Activated T-cell treated with anti-CD3 and anti-CD28 coated beads, Interleukin-2, amount 50 U/mL, for 24 hours (primary cell): ENCODE measurements at regions not wholly inside any gene's neighbourhood (a gene's known extent, or its start where the extent isn't known, plus 50 kb on each side); places are given as distances from the start of the nearest gene placed in this dataset.

ENCODE experiments used
- DNase-seq: peaks from one replicate; pipeline ENCODE4 v3.0.0-alpha.2; 2020
- H3K27ac Mint-ChIP-seq: 2 replicates; pipeline ENCODE4 v1.8.0; 2020; ENCODE audit warnings: mild to moderate bottlenecking, mixed read lengths
- H3K27me3 Mint-ChIP-seq: 2 replicates; pipeline ENCODE4 v1.8.0; 2020; ENCODE audit warnings: mixed read lengths
- H3K36me3 Mint-ChIP-seq: 2 replicates; pipeline ENCODE4 v1.8.0; 2020; ENCODE audit warnings: low read depth, mixed read lengths
- H3K4me1 Mint-ChIP-seq: 2 replicates; pipeline ENCODE4 v1.8.0; 2020; ENCODE audit warnings: low read depth, mixed read lengths
- H3K4me3 Mint-ChIP-seq: 2 replicates; pipeline ENCODE4 v1.8.0; 2020; ENCODE audit warnings: mild to moderate bottlenecking, moderate library complexity, mixed read lengths
- H3K9me3 Mint-ChIP-seq: 2 replicates; pipeline ENCODE4 v1.8.0; 2020; ENCODE audit warnings: mixed read lengths

DNA sequence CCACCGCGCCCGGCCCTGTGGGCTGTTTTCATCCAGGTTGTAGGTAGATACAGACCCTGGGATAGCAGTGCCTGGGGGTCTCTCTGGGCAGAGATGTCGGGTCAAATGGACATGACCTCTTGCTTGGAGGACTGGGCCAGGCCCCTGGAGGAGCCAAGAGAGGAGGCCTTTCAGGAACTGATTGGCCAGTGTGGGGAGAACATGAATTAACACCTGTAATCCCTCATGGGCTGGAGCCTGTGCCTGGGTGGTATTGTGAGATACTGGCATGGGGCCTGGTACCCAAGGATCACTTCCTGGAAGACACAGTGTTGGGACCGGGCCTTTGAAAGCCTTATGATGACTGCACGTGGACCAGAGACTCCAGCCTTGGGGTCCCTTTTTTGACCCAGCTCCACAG is 158.7 kb upstream of the SKOR2 start:
- DNase-seq, result no peak
- H3K9me3 Mint-ChIP-seq, result no peaks in the 10 kb centered on the region
- H3K27ac Mint-ChIP-seq, result no peak overlapping the region
- no peaks in the 10 kb centered on the region for H3K36me3 Mint-ChIP-seq
- no peaks in the 10 kb centered on the region for H3K4me1 Mint-ChIP-seq
- H3K4me3 Mint-ChIP-seq, result no peak overlapping the region
- H3K27me3 Mint-ChIP-seq, result peaks cover 14% of the 10 kb centered on the region

DNA sequence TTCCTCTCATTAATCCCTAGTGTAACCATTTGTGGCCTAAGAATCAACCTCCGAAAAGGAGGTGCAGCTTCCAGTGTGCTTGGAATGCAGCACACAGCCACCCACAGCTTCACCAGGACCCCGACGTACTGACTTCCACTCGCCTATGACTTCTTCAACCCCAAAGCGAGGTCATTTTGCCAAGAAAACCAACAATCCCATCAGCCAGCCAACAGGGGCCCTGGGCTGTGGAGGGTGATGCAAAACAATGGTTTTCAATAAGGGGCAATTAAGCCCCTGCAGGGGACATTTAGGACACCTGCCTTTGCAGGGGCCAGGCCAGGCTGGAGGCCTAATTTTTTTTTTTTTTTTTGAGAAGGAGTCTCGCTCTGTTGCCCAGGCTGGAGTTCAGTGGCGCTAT is 158.1 kb upstream of the SKOR2 start:
- no peaks in the 10 kb centered on the region for H3K4me1 Mint-ChIP-seq
- peaks cover 9% of the 10 kb centered on the region for H3K27me3 Mint-ChIP-seq
- H3K9me3 Mint-ChIP-seq, result no peaks in the 10 kb centered on the region
- no peak for DNase-seq
- no peaks in the 10 kb centered on the region for H3K36me3 Mint-ChIP-seq
- no peak overlapping the region for H3K4me3 Mint-ChIP-seq
- no peak overlapping the region for H3K27ac Mint-ChIP-seq

DNA sequence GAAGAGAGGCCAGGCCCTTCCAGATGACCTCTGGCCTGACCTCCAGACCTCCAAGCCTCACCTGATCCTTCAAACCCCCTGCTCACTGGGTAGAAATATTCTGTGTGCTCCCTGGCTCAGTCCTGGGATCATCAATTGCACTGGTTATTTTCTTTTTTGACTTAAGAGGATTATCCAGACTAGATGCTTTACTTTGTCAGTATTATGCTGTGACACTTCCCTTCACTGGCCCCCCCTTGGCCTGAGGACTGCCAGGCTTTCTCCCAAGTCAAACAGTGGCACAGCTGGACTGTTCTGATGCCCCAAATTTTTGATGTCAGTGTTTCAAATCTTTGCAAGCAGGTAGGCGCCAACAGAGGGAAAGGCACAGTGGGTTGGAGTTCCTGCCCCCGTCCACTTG is 156.3 kb upstream of the SKOR2 start:
- H3K36me3 Mint-ChIP-seq, result no peaks in the 10 kb centered on the region
- no peak for DNase-seq
- no peak overlapping the region for H3K4me3 Mint-ChIP-seq
- H3K27me3 Mint-ChIP-seq, result no peaks in the 10 kb centered on the region
- no peak overlapping the region for H3K27ac Mint-ChIP-seq
- no peaks in the 10 kb centered on the region for H3K4me1 Mint-ChIP-seq
- no peaks in the 10 kb centered on the region for H3K9me3 Mint-ChIP-seq

DNA sequence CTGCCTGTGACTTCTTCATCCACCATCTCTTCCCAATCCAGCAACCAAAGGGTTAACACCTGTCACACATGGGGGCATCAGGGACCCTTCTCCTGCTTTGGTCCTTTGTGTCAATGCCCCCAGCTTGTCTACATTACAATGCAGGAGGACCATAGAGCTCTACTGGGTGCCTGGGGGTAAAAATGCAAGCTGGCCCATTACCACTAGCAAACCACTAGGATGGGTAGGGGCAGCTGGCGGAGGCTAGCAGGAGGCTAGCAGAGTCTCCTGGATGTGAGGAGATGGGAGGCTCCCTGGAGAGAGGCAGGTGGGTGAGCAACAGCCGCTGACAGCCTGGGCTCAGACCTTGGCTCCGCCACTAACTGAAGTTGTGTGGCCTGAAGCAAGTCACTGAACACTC is 153.4 kb upstream of the SKOR2 start:
- no peaks in the 10 kb centered on the region for H3K9me3 Mint-ChIP-seq
- H3K4me3 Mint-ChIP-seq, result no peak overlapping the region
- H3K27ac Mint-ChIP-seq, result no peak overlapping the region
- DNase-seq, result no peak
- H3K4me1 Mint-ChIP-seq, result no peaks in the 10 kb centered on the region
- H3K27me3 Mint-ChIP-seq, result no peaks in the 10 kb centered on the region
- no peaks in the 10 kb centered on the region for H3K36me3 Mint-ChIP-seq

DNA sequence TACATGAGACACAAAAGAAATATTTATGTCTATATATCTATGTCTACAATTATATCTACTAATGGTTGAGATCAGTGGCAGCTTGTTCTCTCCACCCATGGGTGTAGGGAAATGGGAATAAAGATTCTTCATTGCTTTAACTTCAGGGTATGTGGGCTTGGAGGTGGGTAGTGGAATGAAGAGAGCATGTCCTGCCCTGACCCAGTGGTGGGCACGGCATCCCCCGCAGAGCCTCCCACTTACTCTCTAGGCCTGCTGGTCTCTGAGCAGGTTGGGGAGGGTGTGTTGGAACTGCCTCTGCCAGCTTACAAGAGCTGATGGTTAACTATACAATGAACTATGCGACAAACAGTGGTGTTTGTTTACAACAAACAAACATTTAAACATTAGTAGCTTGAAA is 152.5 kb upstream of the SKOR2 start:
- Mint-ChIP-seq H3K9me3 (no peaks in the 10 kb centered on the region), H3K4me3 (no peak overlapping the region), H3K27ac (no peak overlapping the region), H3K36me3 (no peaks in the 10 kb centered on the region), H3K4me1 (no peaks in the 10 kb centered on the region), H3K27me3 (no peaks in the 10 kb centered on the region)
- DNase-seq, result no peak

DNA sequence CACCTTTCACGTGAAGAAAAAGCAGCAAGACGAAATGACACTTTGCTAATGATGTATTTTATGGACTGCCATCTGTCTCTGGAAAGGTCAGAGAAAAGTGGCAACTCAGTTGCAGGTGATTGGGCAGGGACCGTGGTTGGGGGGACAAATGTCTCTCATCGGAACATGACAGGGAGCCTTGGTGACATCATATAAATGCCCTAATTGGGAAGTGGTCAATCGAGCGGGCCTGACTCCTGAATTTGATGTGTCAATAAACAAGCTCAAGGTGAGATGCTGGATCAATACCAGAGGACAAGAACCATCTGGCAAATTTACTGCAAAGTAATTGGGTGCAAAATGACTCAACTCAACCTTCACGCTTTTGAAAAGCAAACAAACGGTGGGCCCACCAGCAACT is 151.9 kb upstream of the SKOR2 start:
- Mint-ChIP-seq H3K36me3 (no peaks in the 10 kb centered on the region), H3K27ac (no peak overlapping the region), H3K4me1 (no peaks in the 10 kb centered on the region), H3K9me3 (no peaks in the 10 kb centered on the region), H3K4me3 (no peak overlapping the region), H3K27me3 (peaks cover 3% of the 10 kb centered on the region)
- no peak for DNase-seq

DNA sequence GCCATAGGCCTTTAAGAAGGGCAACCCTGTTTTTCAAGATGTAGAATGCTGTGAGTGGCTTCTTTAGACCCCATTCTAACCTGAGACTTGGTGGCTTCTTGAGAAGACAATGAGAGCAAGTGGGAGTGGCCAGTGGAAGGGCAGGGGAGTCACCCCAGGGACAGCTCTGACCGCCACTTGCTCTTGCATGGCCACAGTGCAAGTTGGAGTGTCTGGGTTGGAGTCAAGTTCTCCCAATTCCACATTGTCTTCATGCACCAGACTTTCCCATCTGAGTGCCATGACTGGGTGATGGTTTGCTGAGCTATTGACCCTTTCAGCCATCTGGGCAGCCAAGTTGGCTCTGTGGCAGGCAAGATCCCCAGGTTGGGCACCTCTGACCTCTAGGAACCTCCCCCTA is 148.0 kb upstream of the SKOR2 start:
- H3K36me3 Mint-ChIP-seq, result no peaks in the 10 kb centered on the region
- DNase-seq, result no peak
- H3K27ac Mint-ChIP-seq, result no peak overlapping the region
- peaks cover 3% of the 10 kb centered on the region for H3K27me3 Mint-ChIP-seq
- no peak overlapping the region for H3K4me3 Mint-ChIP-seq
- no peaks in the 10 kb centered on the region for H3K4me1 Mint-ChIP-seq
- no peaks in the 10 kb centered on the region for H3K9me3 Mint-ChIP-seq

DNA sequence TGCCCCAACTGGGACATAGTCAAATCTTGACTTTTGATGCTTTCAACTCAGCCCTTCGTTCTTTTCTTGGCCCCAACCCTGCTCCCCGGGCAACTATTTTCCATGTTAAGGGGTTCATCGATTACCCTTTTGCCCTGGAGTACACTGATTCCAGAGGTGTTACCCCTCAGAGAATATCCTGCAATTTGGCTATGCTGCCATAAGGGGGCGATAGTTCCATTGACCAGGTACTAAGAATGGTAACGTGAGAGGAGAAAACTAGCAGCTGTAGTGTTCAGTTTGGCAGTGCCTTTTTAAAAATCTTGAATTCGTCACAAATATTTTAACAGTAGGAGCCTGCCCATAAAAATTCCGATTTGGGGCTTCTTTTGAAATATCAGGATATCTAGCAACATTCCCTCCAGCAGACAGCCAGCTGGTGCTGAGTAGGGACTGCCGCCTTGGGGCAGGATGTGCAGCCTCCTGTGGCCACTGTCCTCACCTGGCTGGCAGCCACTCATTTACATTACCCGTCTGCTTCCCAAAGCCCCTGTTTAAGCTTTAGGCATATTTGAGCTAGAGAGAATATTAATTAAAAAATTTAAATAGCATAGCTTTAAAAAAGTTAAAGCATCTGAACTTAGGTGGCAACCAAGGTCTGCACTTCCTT is 146.3 kb upstream of the SKOR2 start:
- Mint-ChIP-seq H3K9me3 (no peaks in the 10 kb centered on the region), H3K27me3 (peaks cover 3% of the 10 kb centered on the region), H3K27ac (no peak overlapping the region), H3K4me1 (no peaks in the 10 kb centered on the region), H3K4me3 (no peak overlapping the region), H3K36me3 (no peaks in the 10 kb centered on the region)
- no peak for DNase-seq

DNA sequence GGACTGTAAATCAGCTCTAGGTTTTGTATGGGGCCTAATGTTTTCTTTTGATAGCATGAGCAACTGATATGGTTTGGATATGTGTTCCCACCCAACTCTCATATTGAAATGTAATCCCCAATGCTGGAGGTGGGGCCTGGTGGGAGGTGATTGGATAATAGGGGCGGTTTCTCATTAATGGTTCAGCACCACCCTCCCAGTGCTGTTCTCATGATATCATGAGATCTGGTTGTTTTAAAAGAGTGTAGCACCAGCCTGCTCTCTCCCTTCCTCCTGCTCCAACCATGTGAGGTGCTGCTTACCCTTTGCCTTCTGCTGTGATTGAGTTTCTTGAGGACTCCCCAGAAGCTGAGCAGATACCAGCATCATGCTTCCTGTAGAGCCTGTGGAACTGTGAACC is 140.2 kb upstream of the SKOR2 start:
- H3K36me3 Mint-ChIP-seq, result no peaks in the 10 kb centered on the region
- H3K27me3 Mint-ChIP-seq, result peaks cover 11% of the 10 kb centered on the region
- H3K27ac Mint-ChIP-seq, result no peak overlapping the region
- DNase-seq, result no peak
- H3K4me1 Mint-ChIP-seq, result no peaks in the 10 kb centered on the region
- no peaks in the 10 kb centered on the region for H3K9me3 Mint-ChIP-seq
- no peak overlapping the region for H3K4me3 Mint-ChIP-seq

DNA sequence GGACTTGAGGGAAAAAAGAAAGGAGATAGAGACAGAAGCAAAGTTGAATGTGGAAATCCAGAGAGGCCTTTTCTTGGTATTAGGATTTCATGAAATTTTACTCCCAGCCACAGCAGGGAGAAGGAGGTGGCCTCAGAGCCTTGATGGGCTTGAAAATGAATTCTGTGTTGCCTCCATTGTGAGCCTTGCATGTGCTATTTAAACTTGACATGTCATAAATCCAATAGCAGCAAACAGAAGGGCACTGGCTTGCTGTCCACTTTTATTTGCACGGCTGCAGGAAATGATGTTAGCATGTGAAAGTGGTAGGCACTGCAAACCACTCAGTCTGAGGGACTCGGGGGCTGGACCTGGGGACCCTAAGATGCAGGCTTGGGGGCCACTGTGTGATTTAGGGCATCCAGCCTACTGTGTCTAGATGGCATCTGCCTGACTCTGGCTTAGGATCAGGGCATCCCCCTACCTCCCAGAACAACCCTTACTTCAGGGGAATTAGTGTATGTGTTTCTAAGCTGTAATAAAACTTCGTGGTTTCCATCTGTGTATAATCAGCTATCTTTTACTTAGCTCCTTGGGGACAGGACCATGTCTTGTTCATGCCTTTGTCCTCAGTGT is 139.1 kb upstream of the SKOR2 start:
- no peaks in the 10 kb centered on the region for H3K36me3 Mint-ChIP-seq
- DNase-seq, result no peak
- H3K9me3 Mint-ChIP-seq, result no peaks in the 10 kb centered on the region
- no peak overlapping the region for H3K4me3 Mint-ChIP-seq
- no peak overlapping the region for H3K27ac Mint-ChIP-seq
- H3K27me3 Mint-ChIP-seq, result peaks cover 11% of the 10 kb centered on the region
- no peaks in the 10 kb centered on the region for H3K4me1 Mint-ChIP-seq

DNA sequence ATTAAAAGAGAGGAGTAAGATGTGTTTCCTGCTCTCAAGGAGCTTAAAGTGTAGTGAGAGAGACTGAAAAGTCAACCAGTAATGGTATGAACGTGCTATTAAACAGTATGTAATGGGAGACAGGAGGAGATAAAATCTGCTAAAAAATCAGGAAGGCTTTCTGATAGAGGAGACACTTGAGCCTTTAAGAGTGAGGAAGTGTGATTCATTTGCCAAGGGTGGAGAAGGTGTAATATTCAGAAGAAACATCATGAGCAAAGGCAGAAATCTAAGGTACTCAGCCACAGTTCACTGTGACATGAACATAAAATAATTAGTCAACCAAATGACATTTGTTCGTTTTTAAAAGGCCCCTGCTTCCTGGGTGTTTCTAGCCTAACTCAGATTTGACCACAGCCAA is 137.8 kb upstream of the SKOR2 start:
- H3K4me3 Mint-ChIP-seq, result no peak overlapping the region
- no peaks in the 10 kb centered on the region for H3K4me1 Mint-ChIP-seq
- no peaks in the 10 kb centered on the region for H3K9me3 Mint-ChIP-seq
- DNase-seq, result no peak
- no peaks in the 10 kb centered on the region for H3K36me3 Mint-ChIP-seq
- peaks cover 14% of the 10 kb centered on the region for H3K27me3 Mint-ChIP-seq
- H3K27ac Mint-ChIP-seq, result no peak overlapping the region

DNA sequence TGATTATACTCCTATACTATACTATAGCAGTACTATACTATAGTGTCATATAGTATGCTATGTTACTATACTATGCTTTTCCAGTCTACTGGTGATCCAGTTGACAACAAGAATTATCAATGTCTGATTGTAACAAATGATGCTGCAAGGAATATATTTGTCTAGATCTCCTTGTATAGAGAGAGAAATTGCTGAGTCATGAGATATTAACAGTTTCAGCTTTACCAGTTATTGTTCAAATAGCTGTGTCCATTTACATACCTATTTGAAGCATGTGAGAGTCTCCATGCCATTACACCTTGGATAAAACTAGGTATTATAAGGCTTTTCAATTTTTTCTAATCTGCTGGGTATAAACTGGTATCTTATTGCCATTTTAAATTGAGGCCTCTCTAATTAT is 136.4 kb upstream of the SKOR2 start:
- H3K4me1 Mint-ChIP-seq, result no peaks in the 10 kb centered on the region
- H3K4me3 Mint-ChIP-seq, result no peak overlapping the region
- no peaks in the 10 kb centered on the region for H3K9me3 Mint-ChIP-seq
- no peak for DNase-seq
- H3K27me3 Mint-ChIP-seq, result peaks cover 14% of the 10 kb centered on the region
- no peak overlapping the region for H3K27ac Mint-ChIP-seq
- H3K36me3 Mint-ChIP-seq, result no peaks in the 10 kb centered on the region

DNA sequence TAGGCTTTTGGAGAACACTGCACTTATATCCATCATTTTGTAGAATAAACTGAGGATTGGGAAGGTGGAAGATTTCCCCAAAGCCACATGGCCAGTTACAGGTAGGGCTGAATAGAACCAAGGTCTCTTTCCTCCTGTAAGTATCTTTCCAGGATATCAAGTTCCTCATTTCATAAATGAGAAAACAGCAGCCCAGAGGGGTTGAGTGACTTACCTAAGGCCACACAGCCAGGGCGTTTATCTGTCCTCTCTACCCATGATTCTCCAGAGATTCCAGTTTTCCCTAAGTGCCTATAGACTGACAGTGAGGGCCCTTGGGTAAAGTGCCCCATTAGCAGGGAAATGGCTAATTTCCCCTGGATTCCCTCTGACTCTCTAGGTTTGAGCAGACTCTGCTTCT is 132.3 kb upstream of the SKOR2 start:
- Mint-ChIP-seq H3K36me3 (no peaks in the 10 kb centered on the region), H3K4me3 (no peak overlapping the region), H3K4me1 (no peaks in the 10 kb centered on the region), H3K9me3 (no peaks in the 10 kb centered on the region), H3K27ac (no peak overlapping the region), H3K27me3 (peaks cover 7% of the 10 kb centered on the region)
- DNase-seq, result no peak

DNA sequence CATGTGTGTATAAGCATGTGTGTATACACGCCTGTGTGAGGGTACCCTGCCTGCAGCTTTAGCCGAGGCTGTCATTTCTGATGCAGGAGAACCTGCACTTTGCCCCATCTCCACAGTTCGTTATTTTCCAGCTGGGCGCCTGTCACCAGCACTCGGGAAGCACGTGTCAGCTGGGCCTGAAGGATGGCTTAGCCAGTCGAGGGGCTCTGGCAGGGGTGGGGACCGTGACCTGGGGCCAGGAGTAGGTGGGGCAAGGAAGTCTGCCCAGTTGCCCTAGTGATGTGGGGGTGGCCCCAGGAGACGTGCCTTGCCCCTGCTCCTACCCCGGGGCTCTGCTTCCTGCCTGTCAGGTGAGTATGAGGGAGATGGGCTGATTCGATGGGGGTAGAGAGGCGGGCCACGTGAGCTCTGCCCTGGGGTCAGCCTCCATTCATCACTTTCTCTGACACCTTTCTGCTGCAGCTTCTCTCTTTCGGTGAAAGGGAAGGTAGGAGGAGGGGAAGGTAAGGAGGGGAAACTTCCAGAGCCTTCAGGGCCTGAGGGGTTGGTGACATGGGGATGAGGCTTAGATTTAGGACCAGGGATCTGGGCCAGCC is 130.6 kb upstream of the SKOR2 start:
- no peaks in the 10 kb centered on the region for H3K4me1 Mint-ChIP-seq
- no peaks in the 10 kb centered on the region for H3K9me3 Mint-ChIP-seq
- H3K27me3 Mint-ChIP-seq, result peaks cover 5% of the 10 kb centered on the region

DNA sequence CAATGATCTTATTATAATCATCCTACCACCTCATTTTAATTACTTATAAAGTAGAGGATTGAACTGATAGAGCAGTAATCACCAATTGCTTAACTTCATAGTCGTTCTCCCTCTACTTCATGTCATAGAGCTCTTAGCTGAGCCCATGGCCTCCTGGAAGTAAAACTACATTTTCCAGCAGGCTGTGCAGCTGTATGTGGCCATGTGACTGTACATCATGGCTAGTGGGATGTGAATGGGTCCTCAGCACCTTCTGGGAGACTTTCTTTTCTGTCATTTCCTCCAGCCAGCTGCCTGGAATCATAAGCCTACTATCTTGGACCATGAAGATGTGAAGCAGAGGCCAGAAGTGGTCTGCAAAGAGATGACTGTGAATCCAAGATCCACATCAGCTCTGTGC is 128.7 kb upstream of the SKOR2 start:
- DNase-seq, result no peak
- no peaks in the 10 kb centered on the region for H3K9me3 Mint-ChIP-seq
- no peaks in the 10 kb centered on the region for H3K36me3 Mint-ChIP-seq
- H3K27ac Mint-ChIP-seq, result no peak overlapping the region
- peaks cover 3% of the 10 kb centered on the region for H3K27me3 Mint-ChIP-seq
- no peaks in the 10 kb centered on the region for H3K4me1 Mint-ChIP-seq
- no peak overlapping the region for H3K4me3 Mint-ChIP-seq

More for the DNA sequence above, 130.6 kb upstream of the SKOR2 start:
- Mint-ChIP-seq H3K36me3 (no peaks in the 10 kb centered on the region), H3K27ac (no peak overlapping the region), H3K4me3 (no peak overlapping the region)
- no peak for DNase-seq
